SK-N-SH (cell line): ENCODE measurements at regions not wholly inside any gene's neighbourhood (a gene's known extent, or its start where the extent isn't known, plus 50 kb on each side); places are given as distances from the start of the nearest gene placed in this dataset.
"Not testable (repeated sequence)": the region's sequence is repeated elsewhere in the genome, so short reads cannot be mapped to it uniquely, and the experiment has no call there.

Experiments used
- CTCF ChIA-PET: fragments of 300-600, 350-600 bp; formaldehyde crosslinking; extraction: SDS; loops from one replicate; lab custom pipeline; 2021; lab: Yijun Ruan, JAX
- POLR2A ChIA-PET: fragments of 350-600 bp; sonication (Branson Sonifier 250); formaldehyde crosslinking; extraction: SDS; loops from one replicate; lab custom pipeline; 2020; ENCODE audit warnings: antibody characterized with exemption, inconsistent platforms; lab: Yijun Ruan, JAX
- DNase-seq: peaks from one replicate; pipeline ENCODE4 v3.0.0; 2012
- H2AFZ ChIP-seq: fragments of 200-600 bp; sonication (generic); 2 replicates; pipeline ENCODE4 v1.8.1; 2016; ENCODE audit warnings: antibody characterized with exemption, mild to moderate bottlenecking, low read depth
- H3F3A ChIP-seq: fragments of 200-600 bp; sonication (generic); replicated peaks from 2 replicates; pipeline ENCODE3; 2016; ENCODE audit warnings: antibody characterized with exemption, mild to moderate bottlenecking; ENCODE audit not compliant: insufficient read depth
- H3K27ac ChIP-seq, 2 experiments: fragments of 200-500 bp in 1 of 2; fragments of 200-600 bp in 1 of 2; sonication (Bioruptor generic) in 1 of 2; sonication (generic), shearing (Covaris generic) in 1 of 2; 2 replicates each; pipeline versions ENCODE4 v1.5.1 to v1.6.1; 2014 to 2016; ENCODE audit warnings: low read depth in 2 of 2, inconsistent platforms in 1 of 2, low read length in 1 of 2, mild to moderate bottlenecking in 1 of 2, mixed read lengths in 1 of 2
- H3K27me3 ChIP-seq: fragments of 200-600 bp; sonication (generic), shearing (Covaris generic); 2 replicates; pipeline ENCODE4 v1.6.1; 2016; ENCODE audit warnings: mixed run types; ENCODE audit not compliant: insufficient read depth
- H3K36me3 ChIP-seq, 2 experiments: fragments of 200-500 bp in 1 of 2; fragments of 200-600 bp in 1 of 2; sonication (Bioruptor generic) in 1 of 2; sonication (generic) in 1 of 2; replicated peaks in 1 of 2; 2 replicates each; pipeline versions ENCODE3 to v1.5.1; 2014 to 2016; ENCODE audit warnings: low read length in 1 of 2, mild to moderate bottlenecking in 1 of 2; ENCODE audit not compliant: insufficient read depth in 2 of 2, control insufficient read depth in 1 of 2
- H3K4me1 ChIP-seq, 2 experiments: fragments of 200-500 bp in 1 of 2; fragments of 200-600 bp in 1 of 2; sonication (Bioruptor generic) in 1 of 2; sonication (generic), shearing (Covaris generic) in 1 of 2; 2 replicates each; pipeline versions ENCODE4 v1.5.1 to v1.6.1; 2014 to 2016; ENCODE audit warnings: low read depth in 1 of 2, low read length in 1 of 2, mixed run types in 1 of 2; ENCODE audit not compliant: insufficient read depth in 2 of 2, control insufficient read depth in 1 of 2
- H3K4me2 ChIP-seq: fragments of 200-600 bp; sonication (generic), shearing (Covaris generic); 2 replicates; pipeline ENCODE4 v1.6.1; 2017; ENCODE audit warnings: mixed run types
- H3K4me3 ChIP-seq, 2 experiments: fragments of 200-500 bp in 1 of 2; fragments of 200-600 bp in 1 of 2; sonication (Bioruptor generic) in 1 of 2; sonication (generic), shearing (Covaris generic) in 1 of 2; 2 replicates each; pipeline versions ENCODE4 v1.5.1 to v1.8.1; 2014 to 2016; ENCODE audit warnings: low read depth in 2 of 2, inconsistent platforms in 1 of 2, low read length in 1 of 2, mild to moderate bottlenecking in 1 of 2, mixed read lengths in 1 of 2, moderate library complexity in 1 of 2
- H3K79me2 ChIP-seq: fragments of 200-600 bp; sonication (generic); 2 replicates; pipeline ENCODE4 v1.8.1; 2017; ENCODE audit warnings: mild to moderate bottlenecking; ENCODE audit not compliant: insufficient read depth
- H3K9ac ChIP-seq: fragments of 200-600 bp; sonication (generic); 2 replicates; pipeline ENCODE4 v1.6.1; 2017; ENCODE audit warnings: mixed run types
- H3K9me2 ChIP-seq: fragments of 200-600 bp; sonication (generic); 2 replicates; pipeline ENCODE4 v1.6.1; 2017; ENCODE audit warnings: mixed run types
- H3K9me3 ChIP-seq: fragments of 200-600 bp; sonication (generic); 2 replicates; pipeline ENCODE4 v1.6.1; 2017; ENCODE audit warnings: mixed run types, mild to moderate bottlenecking, moderate library complexity
- H4K20me1 ChIP-seq: fragments of 200-600 bp; sonication (generic); 2 replicates; pipeline ENCODE4 v1.6.1; 2017; ENCODE audit warnings: mild to moderate bottlenecking, mixed run types; ENCODE audit not compliant: insufficient read depth
- ELF1 ChIP-seq: IDR thresholded peaks from 2 replicates; pipeline ENCODE4 v1.4.0; 2012
- EP300 ChIP-seq, 2 experiments: IDR thresholded peaks; 2 replicates each; pipeline versions ENCODE4 v1.4.0 to v1.6.1; 2012; ENCODE audit warnings: borderline replicate concordance in 1 of 2, low read depth in 1 of 2, low read length in 1 of 2
- FOXJ3 ChIP-seq: sonication (generic); formaldehyde crosslinking; IDR thresholded peaks from 2 replicates; pipeline ENCODE4 v1.5.1; 2020; ENCODE audit warnings: mild to moderate bottlenecking, missing genetic modification reagents
- FOXM1 ChIP-seq: IDR thresholded peaks from 2 replicates; pipeline ENCODE4 v1.4.0; 2012; ENCODE audit warnings: low read depth, mild to moderate bottlenecking
- GABPA ChIP-seq: IDR thresholded peaks from 2 replicates; pipeline ENCODE4 v1.4.0; 2012; ENCODE audit warnings: low read depth, mild to moderate bottlenecking
- JUND ChIP-seq: IDR thresholded peaks from 2 replicates; pipeline ENCODE4 v1.4.0; 2012
- MEF2A ChIP-seq: IDR thresholded peaks from 2 replicates; pipeline ENCODE4 v1.4.0; 2012; ENCODE audit warnings: low read depth, borderline replicate concordance
- MXI1 ChIP-seq: IDR thresholded peaks from 2 replicates; pipeline ENCODE4 v1.6.1; 2012; ENCODE audit warnings: mild to moderate bottlenecking, low read depth, low read length, improper control_type of control experiment
- NFIC ChIP-seq: IDR thresholded peaks from 2 replicates; pipeline ENCODE4 v1.4.0; 2012; ENCODE audit warnings: borderline replicate concordance
- POLR2AphosphoS5 ChIP-seq: IDR thresholded peaks from 2 replicates; pipeline ENCODE4 v1.6.1; 2012; ENCODE audit warnings: low read depth, low read length
- RCOR1 ChIP-seq: fragments of 150-350 bp; IDR thresholded peaks from 2 replicates; pipeline ENCODE4 v1.6.1; 2017; ENCODE audit warnings: antibody characterized with exemption, low read length
- TAF1 ChIP-seq: IDR thresholded peaks from 2 replicates; pipeline ENCODE4 v1.6.1; 2012; ENCODE audit warnings: low read depth, mild to moderate bottlenecking, low read length, moderate library complexity, borderline replicate concordance
- TCF12 ChIP-seq: IDR thresholded peaks from 2 replicates; pipeline ENCODE4 v1.4.0; 2012
- YY1 ChIP-seq: IDR thresholded peaks from 2 replicates; pipeline ENCODE4 v1.4.0; 2012; ENCODE audit warnings: low read depth, mild to moderate bottlenecking
- WGBS: methylation state at CpG from one replicate; pipeline ENCODE4 v1.1.6; 2017; ENCODE audit warnings: low lambda C conversion rate; 5-methylcytosine and 5-hydroxymethylcytosine counted together
- TF ChIP-seq, protein P1 (sequence below): IDR thresholded peaks from 2 replicates; pipeline ENCODE4 v1.4.0; 2012; ENCODE audit warnings: low read depth, borderline replicate concordance
- TF ChIP-seq, protein P2 (sequence below): fragments of 150-350 bp; IDR thresholded peaks from 2 replicates; pipeline ENCODE4 v1.6.1; 2016; ENCODE audit warnings: mild to moderate bottlenecking, low read depth, low read length
- TF ChIP-seq, protein P3 (sequence below): fragments of 150-350 bp; IDR thresholded peaks from 2 replicates; pipeline ENCODE4 v1.6.1; 2017; ENCODE audit warnings: antibody characterized with exemption, low read length, low read depth, borderline replicate concordance
- TF ChIP-seq, protein P4 (sequence below): IDR thresholded peaks from 2 replicates; pipeline ENCODE4 v1.6.1; 2012; ENCODE audit warnings: mild to moderate bottlenecking, low read depth, low read length, moderate library complexity
- TF ChIP-seq, protein P5 (sequence below): IDR thresholded peaks from 2 replicates; pipeline ENCODE4; 2012
- TF ChIP-seq, protein P6 (sequence below): IDR thresholded peaks from 2 replicates; pipeline ENCODE4 v1.4.0; 2012; ENCODE audit warnings: low read depth

DNA sequence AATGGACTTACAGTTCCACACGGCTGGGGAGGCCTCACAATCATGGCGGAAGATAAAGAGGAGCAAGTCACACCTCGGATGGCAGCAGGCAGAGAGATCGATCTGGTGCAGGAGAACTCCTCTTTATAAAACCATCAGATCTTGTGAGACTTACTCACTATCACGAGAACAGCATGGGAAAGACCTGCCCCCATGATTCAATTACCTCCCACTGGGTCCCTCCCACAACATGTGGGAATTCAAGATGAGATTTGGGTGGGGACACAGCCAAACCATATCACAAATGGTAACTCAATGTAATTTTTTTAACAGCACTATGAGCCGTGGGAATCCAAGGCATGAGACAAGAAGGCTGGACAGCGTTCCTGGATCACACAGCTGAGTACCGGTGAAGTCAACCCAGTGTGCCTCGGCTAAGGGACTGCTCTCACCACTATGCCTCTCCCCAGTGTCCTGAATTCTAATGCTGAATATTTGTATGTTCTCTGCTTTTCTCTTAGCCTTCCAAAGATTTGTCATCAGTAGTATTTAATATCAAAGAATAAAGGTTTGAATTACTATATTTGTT is 84.3 kb downstream of the IRS2 start:
- H3K27me3 ChIP-seq, H3K79me2 ChIP-seq, H3K9ac ChIP-seq: not testable (repeated sequence)

DNA sequence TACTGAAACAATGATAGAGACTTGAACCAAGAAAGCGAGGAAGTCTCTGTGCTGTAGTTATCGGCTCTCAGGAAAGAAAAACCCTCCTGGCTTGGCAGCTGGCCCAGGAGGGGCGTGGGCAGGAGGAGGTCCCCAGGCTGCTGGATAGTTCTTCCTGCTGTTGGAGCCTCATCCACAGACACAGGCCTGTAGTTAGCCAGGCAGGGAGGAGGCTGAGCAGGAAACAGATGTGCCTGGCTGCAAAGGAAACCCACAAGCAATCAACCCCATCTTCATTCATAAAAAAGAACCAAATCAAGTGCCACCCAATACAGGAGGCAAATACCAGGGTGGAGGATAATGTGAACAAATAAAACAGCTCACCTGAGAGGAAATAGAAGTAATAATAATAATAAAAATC is 86.2 kb downstream of the IRS2 start:
- POLR2A ChIA-PET, result interaction anchor here (0.7 to 1.8 kb wide), 3 partner anchors 44 to 155 kb away, joined by 3 to 5 read pairs (median 4); no protein-coding TSS in a partner anchor
- TF ChIP-seq, protein P1, sequence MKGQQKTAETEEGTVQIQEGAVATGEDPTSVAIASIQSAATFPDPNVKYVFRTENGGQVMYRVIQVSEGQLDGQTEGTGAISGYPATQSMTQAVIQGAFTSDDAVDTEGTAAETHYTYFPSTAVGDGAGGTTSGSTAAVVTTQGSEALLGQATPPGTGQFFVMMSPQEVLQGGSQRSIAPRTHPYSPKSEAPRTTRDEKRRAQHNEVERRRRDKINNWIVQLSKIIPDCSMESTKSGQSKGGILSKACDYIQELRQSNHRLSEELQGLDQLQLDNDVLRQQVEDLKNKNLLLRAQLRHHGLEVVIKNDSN, result no peak
- TF ChIP-seq EP300 (IDR thresholded peaks at IDR 0.05; ENCODE audit: borderline replicate concordance in 1 of 2, low read depth in 1 of 2, low read length in 1 of 2) (no peak; a peak in 1 of 4 replicates), FOXM1 (no peak), FOXJ3 (CRISPR knock-in tag) (no peak), YY1 (no peak), TAF1 (no peak), MEF2A (no peak), POLR2AphosphoS5 (no peak), TCF12 (peak; percentile 58; the same call in 1 of the 2 replicates), RCOR1 (0 out of 2 replicates have a peak, but pooled peaks have one; percentile 24), GABPA (0 out of 2 replicates have a peak, but pooled peaks have one; percentile 9), MXI1 (peak; percentile 36; the same call in 1 of the 2 replicates), JUND (no peak), NFIC (peak; percentile 71), ELF1 (no peak)
- TF ChIP-seq, protein P2, sequence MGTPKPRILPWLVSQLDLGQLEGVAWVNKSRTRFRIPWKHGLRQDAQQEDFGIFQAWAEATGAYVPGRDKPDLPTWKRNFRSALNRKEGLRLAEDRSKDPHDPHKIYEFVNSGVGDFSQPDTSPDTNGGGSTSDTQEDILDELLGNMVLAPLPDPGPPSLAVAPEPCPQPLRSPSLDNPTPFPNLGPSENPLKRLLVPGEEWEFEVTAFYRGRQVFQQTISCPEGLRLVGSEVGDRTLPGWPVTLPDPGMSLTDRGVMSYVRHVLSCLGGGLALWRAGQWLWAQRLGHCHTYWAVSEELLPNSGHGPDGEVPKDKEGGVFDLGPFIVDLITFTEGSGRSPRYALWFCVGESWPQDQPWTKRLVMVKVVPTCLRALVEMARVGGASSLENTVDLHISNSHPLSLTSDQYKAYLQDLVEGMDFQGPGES, result no peak
- TF ChIP-seq, protein P3, sequence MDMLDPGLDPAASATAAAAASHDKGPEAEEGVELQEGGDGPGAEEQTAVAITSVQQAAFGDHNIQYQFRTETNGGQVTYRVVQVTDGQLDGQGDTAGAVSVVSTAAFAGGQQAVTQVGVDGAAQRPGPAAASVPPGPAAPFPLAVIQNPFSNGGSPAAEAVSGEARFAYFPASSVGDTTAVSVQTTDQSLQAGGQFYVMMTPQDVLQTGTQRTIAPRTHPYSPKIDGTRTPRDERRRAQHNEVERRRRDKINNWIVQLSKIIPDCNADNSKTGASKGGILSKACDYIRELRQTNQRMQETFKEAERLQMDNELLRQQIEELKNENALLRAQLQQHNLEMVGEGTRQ, result no peak
- TF ChIP-seq, protein P4, sequence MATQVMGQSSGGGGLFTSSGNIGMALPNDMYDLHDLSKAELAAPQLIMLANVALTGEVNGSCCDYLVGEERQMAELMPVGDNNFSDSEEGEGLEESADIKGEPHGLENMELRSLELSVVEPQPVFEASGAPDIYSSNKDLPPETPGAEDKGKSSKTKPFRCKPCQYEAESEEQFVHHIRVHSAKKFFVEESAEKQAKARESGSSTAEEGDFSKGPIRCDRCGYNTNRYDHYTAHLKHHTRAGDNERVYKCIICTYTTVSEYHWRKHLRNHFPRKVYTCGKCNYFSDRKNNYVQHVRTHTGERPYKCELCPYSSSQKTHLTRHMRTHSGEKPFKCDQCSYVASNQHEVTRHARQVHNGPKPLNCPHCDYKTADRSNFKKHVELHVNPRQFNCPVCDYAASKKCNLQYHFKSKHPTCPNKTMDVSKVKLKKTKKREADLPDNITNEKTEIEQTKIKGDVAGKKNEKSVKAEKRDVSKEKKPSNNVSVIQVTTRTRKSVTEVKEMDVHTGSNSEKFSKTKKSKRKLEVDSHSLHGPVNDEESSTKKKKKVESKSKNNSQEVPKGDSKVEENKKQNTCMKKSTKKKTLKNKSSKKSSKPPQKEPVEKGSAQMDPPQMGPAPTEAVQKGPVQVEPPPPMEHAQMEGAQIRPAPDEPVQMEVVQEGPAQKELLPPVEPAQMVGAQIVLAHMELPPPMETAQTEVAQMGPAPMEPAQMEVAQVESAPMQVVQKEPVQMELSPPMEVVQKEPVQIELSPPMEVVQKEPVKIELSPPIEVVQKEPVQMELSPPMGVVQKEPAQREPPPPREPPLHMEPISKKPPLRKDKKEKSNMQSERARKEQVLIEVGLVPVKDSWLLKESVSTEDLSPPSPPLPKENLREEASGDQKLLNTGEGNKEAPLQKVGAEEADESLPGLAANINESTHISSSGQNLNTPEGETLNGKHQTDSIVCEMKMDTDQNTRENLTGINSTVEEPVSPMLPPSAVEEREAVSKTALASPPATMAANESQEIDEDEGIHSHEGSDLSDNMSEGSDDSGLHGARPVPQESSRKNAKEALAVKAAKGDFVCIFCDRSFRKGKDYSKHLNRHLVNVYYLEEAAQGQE, result 0 out of 2 replicates have a peak, but pooled peaks have one; percentile 58
- TF ChIP-seq, protein P5, sequence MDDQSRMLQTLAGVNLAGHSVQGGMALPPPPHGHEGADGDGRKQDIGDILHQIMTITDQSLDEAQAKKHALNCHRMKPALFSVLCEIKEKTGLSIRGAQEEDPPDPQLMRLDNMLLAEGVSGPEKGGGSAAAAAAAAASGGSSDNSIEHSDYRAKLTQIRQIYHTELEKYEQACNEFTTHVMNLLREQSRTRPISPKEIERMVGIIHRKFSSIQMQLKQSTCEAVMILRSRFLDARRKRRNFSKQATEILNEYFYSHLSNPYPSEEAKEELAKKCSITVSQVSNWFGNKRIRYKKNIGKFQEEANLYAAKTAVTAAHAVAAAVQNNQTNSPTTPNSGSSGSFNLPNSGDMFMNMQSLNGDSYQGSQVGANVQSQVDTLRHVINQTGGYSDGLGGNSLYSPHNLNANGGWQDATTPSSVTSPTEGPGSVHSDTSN, result no peak
- TF ChIP-seq, protein P6, sequence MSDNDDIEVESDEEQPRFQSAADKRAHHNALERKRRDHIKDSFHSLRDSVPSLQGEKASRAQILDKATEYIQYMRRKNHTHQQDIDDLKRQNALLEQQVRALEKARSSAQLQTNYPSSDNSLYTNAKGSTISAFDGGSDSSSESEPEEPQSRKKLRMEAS, result no peak

More for the DNA sequence above, 84.3 kb downstream of the IRS2 start:
- DNase-seq, H3K9me2 ChIP-seq, H3K9me3 ChIP-seq, POLR2A ChIA-PET, H2AFZ ChIP-seq, CTCF ChIA-PET, H3K4me3 ChIP-seq, H3K36me3 ChIP-seq, H4K20me1 ChIP-seq, H3K4me2 ChIP-seq, H3K27ac ChIP-seq: not testable (repeated sequence)
- 91% methylated on average over 8 of the region's 9 CpGs for WGBS
- H3F3A ChIP-seq, result peaks cover 23% of the 10 kb centered on the region
- peaks cover 12 to 14% of the 10 kb centered on the region in 2 experiments; a peak in 3 of 4 replicates for H3K4me1 ChIP-seq

More for the DNA sequence above, 86.2 kb downstream of the IRS2 start:
- no peak overlapping the region for H3K9ac ChIP-seq
- peaks cover 7% of the 10 kb centered on the region; the same call in 1 of the 2 replicates for H4K20me1 ChIP-seq
- peaks cover 12 to 14% of the 10 kb centered on the region in 2 experiments; a peak in 3 of 4 replicates for H3K4me1 ChIP-seq
- no peak overlapping the region for H3K4me3 ChIP-seq
- H2AFZ ChIP-seq, result no peak overlapping the region
- H3K27ac ChIP-seq, result peak overlapping the region; percentile 71 to 93; a peak in 3 of 4 replicates
- no peaks in the 10 kb centered on the region for H3K9me3 ChIP-seq
- CTCF ChIA-PET, result interaction anchor here (0.6 to 1.4 kb wide), 3 partner anchors 65 to 281 kb away, joined by 3 to 5 read pairs (median 3); no protein-coding TSS in a partner anchor
- no peaks in the 10 kb centered on the region for H3K27me3 ChIP-seq
- peak; percentile 87 for DNase-seq
- H3K4me2 ChIP-seq, result no peak overlapping the region
- peaks cover 0 to 3% of the 10 kb centered on the region in 2 experiments for H3K36me3 ChIP-seq
- 35% methylated on average over 3 of the region's 3 CpGs for WGBS
- H3K9me2 ChIP-seq, result no peaks in the 10 kb centered on the region
- H3F3A ChIP-seq, result peaks cover 23% of the 10 kb centered on the region
- no peaks in the 10 kb centered on the region for H3K79me2 ChIP-seq
